ENCODE measurements at regions not wholly inside any gene's neighbourhood (a gene's known extent, or its start where the extent isn't known, plus 50 kb on each side); places are given as distances from the start of the nearest gene placed in this dataset.

DNA sequence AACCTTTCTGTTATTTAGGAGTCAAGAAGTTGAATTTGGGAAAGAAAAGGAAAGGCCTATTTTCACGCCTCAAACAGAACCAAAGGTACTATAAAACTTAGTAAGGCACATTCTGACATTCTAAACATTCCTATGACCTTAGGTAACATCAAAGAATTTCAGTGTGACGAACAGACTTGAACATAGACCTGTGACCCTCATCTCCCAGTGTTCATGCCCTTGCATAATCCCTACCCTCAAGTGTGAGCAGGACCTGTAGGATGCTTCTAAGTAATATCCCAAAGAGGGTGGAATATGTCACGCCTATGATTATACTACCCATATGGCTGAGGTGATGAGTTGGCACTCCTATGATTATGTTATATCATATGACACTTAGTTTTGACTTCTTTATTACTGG lies 540.9 kb downstream of the KIF4B start:
- no peak for TF ChIP-seq REST (IDR thresholded peaks at IDR 0.05; ENCODE audit: insufficient read depth in 1 of 2, low read depth in 2 of 2, low read length in 2 of 2)
- TF ChIP-seq POLR2AphosphoS5 (IDR thresholded peaks at IDR 0.05; ENCODE audit: low read depth, low read length), result no peak
- TF ChIP-seq TAF1 (IDR thresholded peaks at IDR 0.05; ENCODE audit: borderline replicate concordance, insufficient read depth, low read length), result no peak
- TF ChIP-seq SIN3A (IDR thresholded peaks at IDR 0.05; ENCODE audit: borderline replicate concordance, insufficient read depth, low read length), result no peak
